SH-SY5Y (cell line): ENCODE measurements at regions not wholly inside any gene's neighbourhood (a gene's known extent, or its start where the extent isn't known, plus 50 kb on each side); places are given as distances from the start of the nearest gene placed in this dataset.

Experiments used
- GATA2 ChIP-seq: IDR thresholded peaks from 2 replicates; pipeline ENCODE4 v1.6.1; 2011; ENCODE audit warnings: mild to moderate bottlenecking, low read depth, low read length
- GATA3 ChIP-seq: IDR thresholded peaks from 2 replicates; pipeline ENCODE4 v1.6.1; 2011; ENCODE audit warnings: low read depth, mild to moderate bottlenecking, low read length, moderate library complexity

DNA sequence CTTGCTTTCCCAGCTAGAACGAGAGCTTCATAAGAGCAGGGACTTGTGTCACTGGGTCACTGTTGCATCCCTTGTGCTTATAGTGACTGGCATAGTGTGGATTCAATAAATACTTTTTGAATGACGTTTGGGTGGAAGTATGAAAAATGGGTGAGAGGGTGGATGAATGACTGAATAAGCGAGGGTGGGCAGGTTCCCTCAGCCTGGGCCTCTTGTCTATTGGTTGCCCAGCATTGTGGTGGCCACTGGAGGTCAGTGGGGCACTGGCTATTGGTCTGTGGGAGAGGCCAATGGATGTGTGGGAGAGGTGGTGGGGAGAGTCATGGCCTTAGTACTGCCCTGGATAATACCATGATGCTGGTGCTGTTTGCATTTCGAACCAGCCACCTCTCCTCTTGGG, 93.8 kb upstream of the SKOR2 start:
- TF ChIP-seq GATA3 (no peak), GATA2 (no peak)
